Endodermal cell (in vitro differentiated cells): ENCODE measurements at regions not wholly inside any gene's neighbourhood (a gene's known extent, or its start where the extent isn't known, plus 50 kb on each side); places are given as distances from the start of the nearest gene placed in this dataset.

Experiments
- DNase-seq: peaks from one replicate; pipeline ENCODE4 v3.0.0-alpha.2; 2017
- H3K27ac ChIP-seq: 2 replicates; pipeline ENCODE4 v1.5.1; 2013; ENCODE audit warnings: mild to moderate bottlenecking, low read depth, low read length, moderate library complexity
- H3K27me3 ChIP-seq: 2 replicates; pipeline ENCODE4 v1.6.1; 2013; ENCODE audit warnings: mild to moderate bottlenecking, low read length, moderate library complexity; ENCODE audit not compliant: insufficient read depth, control insufficient read depth, poor library complexity, severe bottlenecking
- H3K36me3 ChIP-seq: 2 replicates; pipeline ENCODE4 v1.7.0; 2013; ENCODE audit warnings: mild to moderate bottlenecking, low read length, moderate library complexity; ENCODE audit not compliant: control insufficient read depth, insufficient read depth
- H3K4me1 ChIP-seq: one replicate; pipeline ENCODE4 v1.7.0; 2013; ENCODE audit warnings: low read length; ENCODE audit not compliant: control insufficient read depth, insufficient read depth
- H3K4me3 ChIP-seq: 2 replicates; pipeline ENCODE4 v1.5.1; 2013; ENCODE audit warnings: mild to moderate bottlenecking, low read length, moderate library complexity
- H3K9ac ChIP-seq: 2 replicates; pipeline ENCODE4 v1.6.1; 2013; ENCODE audit warnings: mild to moderate bottlenecking, low read length, moderate library complexity; ENCODE audit not compliant: poor library complexity, severe bottlenecking; ENCODE audit errors: extremely low read depth
- H3K9me3 ChIP-seq: 2 replicates; pipeline ENCODE4 v1.6.1; 2013; ENCODE audit warnings: mild to moderate bottlenecking, low read length, moderate library complexity; ENCODE audit not compliant: control insufficient read depth
- H3K27ac Mint-ChIP-seq: 2 replicates; pipeline ENCODE4 v1.8.0; 2020; ENCODE audit warnings: mixed read lengths
- H3K27me3 Mint-ChIP-seq: 2 replicates; pipeline ENCODE4 v1.8.0; 2021; ENCODE audit warnings: mild to moderate bottlenecking, mixed read lengths; ENCODE audit not compliant: insufficient read depth
- H3K36me3 Mint-ChIP-seq: 2 replicates; pipeline ENCODE4 v1.8.0; 2020; ENCODE audit warnings: low read depth, mixed read lengths
- H3K4me1 Mint-ChIP-seq: 2 replicates; pipeline ENCODE4 v1.8.0; 2020; ENCODE audit warnings: mixed read lengths
- H3K4me3 Mint-ChIP-seq: 2 replicates; pipeline ENCODE4 v1.8.0; 2020; ENCODE audit warnings: mild to moderate bottlenecking, moderate library complexity, mixed read lengths
- H3K9me3 Mint-ChIP-seq: 2 replicates; pipeline ENCODE4 v1.8.0; 2020; ENCODE audit warnings: mild to moderate bottlenecking, mixed read lengths
- CTCF ChIP-seq: fragments of 200-600 bp; sonication (generic); conservative IDR thresholded peaks from 2 replicates; pipeline ENCODE4 v1.5.0; 2021; ENCODE audit warnings: antibody characterized with exemption, mild to moderate bottlenecking
- WGBS, 2 experiments: methylation state at CpG; one replicate each; pipeline versions ENCODE4 v1.1.5 to v1.1.7; 2013; ENCODE audit warnings: missing lambda C conversion rate in 2 of 2, mixed read lengths in 1 of 2; ENCODE audit not compliant: insufficient coverage in 1 of 2, insufficient read length in 1 of 2; 5-methylcytosine and 5-hydroxymethylcytosine counted together

- no peaks in the 10 kb centered on the region for H3K36me3 ChIP-seq
- TF ChIP-seq CTCF = no peak
- no peak overlapping the region for H3K4me3 ChIP-seq
- no peak overlapping the region for H3K9ac ChIP-seq
- Mint-ChIP-seq H3K4me3 (no peak overlapping the region), H3K9me3 (no peaks in the 10 kb centered on the region), H3K36me3 (no peaks in the 10 kb centered on the region), H3K4me1 (peaks cover 1% of the 10 kb centered on the region), H3K27me3 (no peaks in the 10 kb centered on the region), H3K27ac (no peak overlapping the region)
- H3K27ac ChIP-seq = no peak overlapping the region
- DNase-seq = peak; percentile 42
- H3K4me1 ChIP-seq = no peaks in the 10 kb centered on the region
- H3K9me3 ChIP-seq = no peaks in the 10 kb centered on the region
- no peaks in the 10 kb centered on the region for H3K27me3 ChIP-seq
- 81 to 95% methylated on average over 3 to 6 of the region's 6 CpGs for WGBS, 2 experiments
Observed at GRCh38 chr14:24712909-24713308, 78.9 kb upstream of the GZMB start.

- Histone ChIP-seq H3K9ac (no peak overlapping the region), H3K27me3 (no peaks in the 10 kb centered on the region), H3K9me3 (no peaks in the 10 kb centered on the region), H3K27ac (no peak overlapping the region), H3K4me3 (no peak overlapping the region), H3K36me3 (no peaks in the 10 kb centered on the region), H3K4me1 (no peaks in the 10 kb centered on the region)
- DNase-seq = no peak
- Mint-ChIP-seq H3K4me1 (peaks cover 1% of the 10 kb centered on the region), H3K27me3 (no peaks in the 10 kb centered on the region), H3K36me3 (no peaks in the 10 kb centered on the region), H3K27ac (no peak overlapping the region), H3K9me3 (no peaks in the 10 kb centered on the region), H3K4me3 (no peak overlapping the region)
- no peak for TF ChIP-seq CTCF
- no CpG with 5 or more reads among the region's 1 CpG for WGBS, 2 experiments
Observed at GRCh38 chr14:24712374-24712773, 78.4 kb upstream of the GZMB start.

- Mint-ChIP-seq H3K9me3 (no peaks in the 10 kb centered on the region), H3K27ac (no peak overlapping the region), H3K27me3 (no peaks in the 10 kb centered on the region), H3K4me1 (peaks cover 1% of the 10 kb centered on the region), H3K4me3 (no peak overlapping the region), H3K36me3 (no peaks in the 10 kb centered on the region)
- H3K27me3 ChIP-seq = no peaks in the 10 kb centered on the region
- H3K4me3 ChIP-seq = no peak overlapping the region
- DNase-seq = peak; percentile 86
- TF ChIP-seq CTCF = peak; percentile 91
- H3K4me1 ChIP-seq = no peaks in the 10 kb centered on the region
- H3K36me3 ChIP-seq = no peaks in the 10 kb centered on the region
- no peaks in the 10 kb centered on the region for H3K9me3 ChIP-seq
- WGBS, 2 experiments = 55 to 61% methylated on average over 7 to 15 of the region's 16 CpGs
- no peak overlapping the region for H3K9ac ChIP-seq
- H3K27ac ChIP-seq = no peak overlapping the region
Observed at GRCh38 chr14:24710403-24711112, 76.6 kb upstream of the GZMB start.
